Skin of body (tissue), 1 donor: ENCODE measurements at regions not wholly inside any gene's neighbourhood (a gene's known extent, or its start where the extent isn't known, plus 50 kb on each side); places are given as distances from the start of the nearest gene placed in this dataset.

Experiments
- DNase-seq: peaks from one replicate; lab custom pipeline; 2025; lab: John Stamatoyannopoulos, UW

DNA sequence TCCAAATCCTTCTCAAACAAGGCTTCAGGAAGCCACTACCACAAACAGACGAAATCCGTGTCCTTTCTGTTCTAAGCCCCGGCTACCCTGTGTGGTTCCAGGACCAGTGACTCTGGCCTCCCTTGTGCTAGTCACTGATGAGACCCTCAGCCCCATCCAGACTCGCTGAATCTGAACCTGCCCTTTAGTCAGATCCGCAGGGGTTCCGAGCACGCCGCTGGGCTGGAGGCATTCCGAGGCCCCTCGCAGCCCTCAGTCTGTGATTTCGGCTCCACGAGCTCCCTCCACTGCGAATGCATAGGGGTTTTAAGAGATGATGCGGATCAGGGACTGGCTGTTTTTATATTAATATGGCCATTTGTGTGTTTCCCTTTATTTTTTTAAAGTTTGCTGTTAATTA, 292.7 kb downstream of the IRF8 start:
- DNase-seq: no peak

DNA sequence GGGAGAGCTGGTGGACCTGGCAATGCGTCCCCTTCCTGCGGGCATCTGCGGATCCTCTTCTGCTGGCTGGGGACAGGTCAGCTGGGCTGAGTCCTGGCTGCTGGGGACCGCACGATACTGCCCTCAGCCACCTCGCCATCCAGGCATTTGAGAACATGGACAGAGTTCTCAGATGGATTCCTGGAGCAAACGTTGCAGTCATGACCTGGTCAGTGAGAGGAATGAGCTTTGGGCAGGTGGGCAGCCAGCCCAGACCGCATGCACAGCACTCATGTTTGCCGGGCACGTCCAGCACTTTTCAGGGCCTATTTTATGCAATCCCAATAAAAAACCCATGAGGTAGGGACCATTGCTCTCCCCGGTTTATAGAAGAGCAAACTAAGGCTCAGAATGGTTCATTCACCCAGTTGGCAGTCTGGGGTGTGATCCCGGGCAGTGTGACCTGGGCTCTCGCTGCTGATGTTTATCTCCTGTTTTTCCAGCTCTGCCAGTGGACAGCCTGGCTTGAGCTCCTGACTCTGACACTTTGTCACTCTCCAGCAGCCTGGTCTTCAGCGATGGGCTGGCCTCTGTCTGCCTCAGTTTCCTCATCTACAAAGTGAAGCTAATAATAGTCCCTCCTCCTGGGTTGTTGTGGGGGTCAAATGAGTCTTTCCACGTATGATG, 294.7 kb downstream of the IRF8 start:
- no peak for DNase-seq

DNA sequence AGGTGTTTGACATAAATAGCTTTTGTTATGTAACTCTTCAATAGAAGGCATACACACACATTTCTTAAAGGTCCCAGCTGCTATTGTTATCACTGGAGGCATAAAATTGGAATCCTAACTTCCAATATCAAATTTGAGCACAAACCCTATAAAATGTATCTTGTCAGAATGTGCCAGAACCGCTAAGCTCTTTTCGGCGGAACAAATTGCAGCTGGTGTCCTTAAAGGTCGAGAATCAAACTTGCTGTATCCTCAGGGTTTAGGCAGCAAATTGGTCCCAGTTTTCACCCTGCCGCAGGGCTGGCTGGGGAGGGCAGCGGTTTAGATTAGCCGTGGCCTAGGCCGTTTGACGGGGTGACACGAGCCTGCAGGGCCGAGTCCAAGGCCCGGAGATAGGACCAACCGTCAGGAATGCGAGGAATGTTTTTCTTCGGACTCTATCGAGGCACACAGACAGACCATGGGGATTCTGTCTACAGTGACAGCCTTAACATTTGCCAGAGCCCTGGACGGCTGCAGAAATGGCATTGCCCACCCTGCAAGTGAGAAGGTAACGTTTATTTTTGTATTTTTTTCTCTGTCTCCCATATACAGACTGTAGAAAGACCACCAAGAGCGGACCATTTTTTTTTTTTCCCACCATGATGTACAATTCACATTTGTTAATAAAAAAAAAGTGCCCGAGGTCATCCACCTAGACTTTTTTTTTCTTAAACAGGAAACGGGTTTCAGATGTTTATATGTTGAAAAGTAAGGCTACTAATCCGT, 297.1 kb downstream of the IRF8 start:
- no peak for DNase-seq

DNA sequence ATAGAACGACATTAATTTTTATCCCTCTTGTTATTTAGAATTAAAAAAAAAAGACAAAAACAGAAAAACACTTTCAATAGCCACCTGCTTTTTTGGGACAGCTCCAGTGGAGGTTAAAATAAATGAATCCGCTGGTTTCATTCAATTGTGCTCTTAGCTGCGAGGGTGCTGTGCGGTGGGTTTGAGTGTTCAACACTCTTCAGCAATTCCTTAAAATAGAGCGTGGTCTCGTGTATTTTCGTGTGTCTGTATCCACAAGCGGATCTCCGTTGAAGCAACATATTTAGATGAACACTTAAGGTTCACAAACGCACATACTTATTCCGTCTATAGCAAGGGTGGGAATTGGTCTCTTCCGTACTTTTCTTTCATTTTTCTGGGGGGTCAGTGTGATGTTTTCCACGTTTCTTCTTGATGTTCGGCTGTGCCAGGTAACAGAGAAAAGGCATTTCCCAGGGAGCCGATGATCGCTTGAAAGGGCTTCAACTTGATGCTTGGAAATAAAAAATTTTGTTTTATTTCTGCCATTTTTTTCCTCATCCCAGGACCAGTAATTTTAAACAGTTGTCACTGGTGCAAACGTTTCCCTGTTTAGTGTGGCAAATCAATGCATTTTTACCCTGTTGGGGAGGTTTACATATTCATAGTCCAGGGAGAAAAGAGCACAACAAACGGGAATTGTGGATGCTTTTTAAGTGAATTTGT, 297.9 kb downstream of the IRF8 start:
- no peak for DNase-seq

DNA sequence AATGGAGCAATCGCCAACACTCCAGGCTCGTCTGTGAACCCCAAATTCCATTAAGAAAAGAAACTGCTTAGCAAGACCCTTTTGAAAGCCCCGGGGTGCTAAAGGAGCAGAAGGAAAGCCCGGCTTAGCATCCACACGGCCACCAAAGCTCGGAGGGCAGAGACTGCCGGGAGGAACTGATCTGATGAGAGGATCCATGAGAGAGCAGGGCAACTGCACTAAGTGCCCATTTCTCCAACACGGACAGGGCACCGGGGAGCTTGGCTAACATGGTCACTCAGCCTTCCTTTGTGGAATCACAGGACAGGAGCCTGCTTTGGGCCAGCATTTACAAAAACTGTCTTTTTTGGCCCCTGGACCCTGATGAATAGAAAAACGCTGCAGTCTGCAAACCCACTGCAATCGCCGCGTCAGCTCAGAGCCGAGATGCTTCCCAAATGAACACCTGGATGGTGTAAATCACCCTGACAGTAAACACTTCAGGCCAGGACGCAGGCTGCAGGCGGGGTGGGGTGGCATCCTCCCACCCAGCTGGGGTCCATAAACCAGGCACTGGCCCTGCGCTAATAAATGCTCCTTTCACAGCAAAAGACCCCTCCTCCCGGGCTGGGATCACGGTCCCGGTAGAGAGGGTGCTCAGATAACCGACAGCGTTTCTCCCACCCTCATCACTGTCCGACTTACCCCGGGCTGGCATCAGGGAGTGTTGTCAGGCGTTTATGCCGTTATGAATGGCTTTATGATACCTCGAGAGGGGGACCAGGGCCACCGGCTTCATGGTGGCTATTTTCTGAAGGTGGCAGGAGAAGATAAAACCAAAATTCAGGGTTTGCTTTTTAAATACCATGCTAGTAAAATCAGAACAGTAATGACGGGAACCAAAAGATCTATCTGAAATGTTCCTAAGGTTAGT, 299.5 kb downstream of the IRF8 start:
- DNase-seq: no peak

DNA sequence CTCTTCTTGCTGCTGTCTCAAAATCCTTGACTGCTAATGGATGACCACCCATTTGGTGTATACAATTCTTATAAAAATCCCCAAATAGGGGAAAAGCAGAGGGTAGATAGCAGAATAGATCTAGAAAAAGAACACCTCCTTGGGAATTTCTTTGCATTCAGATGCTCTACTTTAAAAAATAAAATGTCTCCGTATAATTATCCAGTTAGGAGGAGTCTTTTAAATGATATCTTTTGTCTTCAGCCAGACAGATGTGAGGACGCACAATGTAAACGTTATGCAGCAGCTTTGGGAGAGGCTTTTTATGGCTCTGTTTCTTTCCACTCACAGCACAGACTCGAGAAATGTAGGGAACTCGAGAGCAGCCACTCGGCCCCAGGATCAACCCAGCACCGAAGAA, 300.2 kb downstream of the IRF8 start:
- DNase-seq: no peak

DNA sequence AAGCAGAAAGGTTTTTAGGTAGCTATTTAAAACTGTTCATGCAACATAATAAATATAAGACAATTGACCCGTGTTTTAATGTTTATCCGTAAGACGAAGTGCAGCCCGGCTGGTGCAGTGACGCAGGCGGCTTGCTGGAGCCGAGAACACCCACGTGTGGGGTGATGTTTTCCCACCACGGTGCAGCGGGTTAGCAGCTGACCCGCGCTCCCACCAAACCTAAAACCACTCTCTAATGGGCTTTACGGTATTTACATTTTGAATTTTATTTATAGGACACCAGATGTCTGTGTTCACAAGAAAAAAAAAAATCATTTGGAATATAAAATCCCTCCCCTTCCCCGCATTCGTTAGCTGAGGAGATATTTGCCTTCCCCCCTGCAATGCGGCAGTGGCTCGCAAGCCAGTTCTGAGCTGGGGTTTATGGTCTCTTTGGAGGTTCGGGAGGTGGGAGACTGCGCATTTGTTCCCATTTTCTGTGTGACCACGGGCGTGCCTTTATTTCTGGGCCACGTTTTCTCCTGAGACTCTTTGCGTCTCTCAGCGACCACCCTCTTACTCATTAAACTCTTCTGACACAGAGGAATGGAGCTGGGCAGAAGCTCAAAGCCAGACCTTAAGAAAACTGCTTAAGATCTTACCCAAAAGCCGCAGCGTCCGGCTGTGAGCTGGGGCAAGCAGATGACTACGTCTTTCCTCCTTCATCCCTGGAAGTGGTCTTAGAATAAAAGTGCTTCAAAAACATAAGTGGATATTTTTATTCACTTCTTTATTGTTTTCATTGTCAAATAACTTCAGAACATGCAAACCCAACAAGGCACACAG, 301.1 kb downstream of the IRF8 start:
- no peak for DNase-seq

DNA sequence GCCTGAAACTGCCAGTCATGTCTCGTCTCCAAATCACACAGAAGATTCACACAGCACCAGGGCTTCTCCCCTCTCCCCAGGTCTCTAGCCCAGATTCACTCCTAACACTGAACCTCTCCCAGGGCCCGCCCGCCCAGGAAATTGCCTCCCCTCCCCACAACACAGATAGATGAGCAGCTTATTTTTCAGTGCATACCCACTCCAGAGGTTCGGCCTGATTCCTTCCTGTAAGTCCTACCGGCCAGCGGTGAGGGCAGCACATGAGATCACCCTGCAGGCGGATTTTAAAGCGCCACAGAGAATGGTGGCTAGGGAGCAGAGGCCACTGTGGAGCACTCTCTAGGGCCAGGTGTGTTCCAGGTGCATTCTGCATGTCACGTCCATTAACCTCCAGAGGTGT, 301.8 kb downstream of the IRF8 start:
- DNase-seq: no peak

DNA sequence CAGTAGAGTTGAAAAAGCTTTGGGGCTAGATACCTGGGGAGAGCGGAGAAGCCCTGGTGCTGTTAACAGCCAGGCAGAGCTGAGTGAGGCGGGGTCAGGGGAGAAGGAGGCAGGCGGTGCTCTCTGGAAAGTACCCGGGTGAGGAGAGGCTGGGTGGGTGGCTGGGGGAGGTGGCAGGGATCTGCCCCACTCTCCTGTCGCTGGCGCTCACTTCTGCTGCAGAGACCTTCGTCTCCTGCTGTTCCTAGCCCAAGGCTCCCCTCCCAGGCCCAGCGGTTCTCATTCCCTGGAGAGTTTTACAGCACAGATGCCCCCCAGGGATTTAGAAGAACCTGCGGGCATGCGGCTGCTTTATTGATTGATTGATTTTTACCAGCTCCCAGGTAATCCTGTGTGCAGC, 302.8 kb downstream of the IRF8 start:
- no peak for DNase-seq

DNA sequence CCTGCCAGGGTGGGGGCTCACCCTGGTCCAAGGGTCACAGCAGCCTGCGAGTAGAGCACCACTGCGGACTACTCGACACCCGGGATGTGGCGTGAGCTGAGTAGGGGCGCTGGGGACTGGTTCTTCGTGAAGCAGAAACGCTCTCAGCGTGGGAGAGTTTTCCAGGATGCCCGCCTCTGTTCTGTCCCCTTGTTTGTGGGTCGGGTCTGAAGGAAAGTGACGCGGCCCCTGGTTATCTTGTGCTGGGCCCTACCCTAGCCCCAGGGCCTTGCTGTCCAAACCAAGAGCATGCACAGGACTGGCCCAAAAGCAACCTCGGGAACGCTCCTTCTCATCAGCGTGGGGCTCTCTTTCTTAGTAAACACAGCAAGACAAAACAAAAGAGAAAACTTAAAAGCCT, 303.3 kb downstream of the IRF8 start:
- DNase-seq: no peak

DNA sequence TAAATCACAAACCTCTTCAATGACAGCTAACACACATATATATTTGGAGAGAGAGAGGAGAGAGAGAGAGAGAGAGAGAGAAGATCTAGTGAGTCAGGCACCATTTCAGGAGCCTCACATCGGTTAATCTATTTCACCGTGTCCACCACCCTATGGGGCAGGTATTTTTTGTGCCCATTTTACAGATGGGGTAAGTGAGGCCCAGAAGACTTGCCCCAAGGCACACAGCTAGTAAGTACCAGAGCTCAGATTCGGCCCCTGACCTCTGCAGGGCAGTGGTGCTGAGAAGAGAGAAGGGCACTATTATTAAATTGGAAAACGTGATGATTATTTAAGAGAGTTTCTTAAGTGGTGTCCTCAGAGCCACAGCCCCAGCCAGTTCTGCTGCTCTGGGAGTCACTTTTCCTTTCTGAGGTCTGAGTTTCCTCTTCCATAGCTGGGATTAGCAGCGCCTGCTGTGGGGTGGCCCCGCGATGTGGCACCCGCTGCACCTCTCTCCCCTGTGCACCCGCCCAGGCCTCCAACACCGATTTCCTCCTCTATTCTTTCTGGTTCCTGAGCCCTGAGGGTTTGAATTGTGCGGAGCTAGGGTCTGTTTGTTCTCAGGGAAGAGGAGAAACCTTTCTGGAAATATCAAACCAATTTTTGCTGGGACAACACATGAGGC, 303.9 kb downstream of the IRF8 start:
- no peak for DNase-seq

DNA sequence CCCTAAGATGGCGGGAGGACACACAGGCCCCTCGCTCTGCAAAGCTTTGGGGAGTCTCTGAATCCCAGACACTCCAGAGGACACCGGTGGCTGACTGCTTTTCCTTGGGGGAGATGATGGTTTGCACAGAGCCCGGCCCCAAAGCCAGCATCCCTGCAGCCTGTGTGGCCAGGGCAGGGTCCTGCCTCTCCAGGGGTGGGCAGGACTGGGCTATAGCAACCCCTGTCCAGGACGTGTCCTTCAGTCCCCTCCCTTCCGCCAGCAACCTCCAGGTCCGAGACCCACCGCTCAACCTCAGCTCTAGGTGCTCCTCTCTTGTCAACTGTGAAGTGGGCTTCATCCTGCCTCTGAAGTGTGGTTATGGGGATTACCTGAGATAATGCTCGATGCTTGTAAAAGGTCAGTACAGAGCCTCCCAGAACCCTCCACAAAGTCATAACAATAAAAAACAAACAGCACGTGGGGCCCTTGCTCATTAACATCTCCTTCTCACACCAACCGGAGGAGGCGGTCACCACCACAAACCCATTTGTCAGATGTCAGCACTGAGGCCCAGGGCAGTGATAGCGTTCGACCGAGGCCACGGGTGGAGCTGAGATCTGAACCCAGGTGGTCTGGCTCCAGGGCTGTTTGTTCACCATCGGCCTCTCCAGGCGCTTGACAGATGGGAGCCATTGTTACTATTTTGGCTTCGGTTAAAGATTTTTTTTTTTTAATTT, 304.8 kb downstream of the IRF8 start:
- no peak for DNase-seq

DNA sequence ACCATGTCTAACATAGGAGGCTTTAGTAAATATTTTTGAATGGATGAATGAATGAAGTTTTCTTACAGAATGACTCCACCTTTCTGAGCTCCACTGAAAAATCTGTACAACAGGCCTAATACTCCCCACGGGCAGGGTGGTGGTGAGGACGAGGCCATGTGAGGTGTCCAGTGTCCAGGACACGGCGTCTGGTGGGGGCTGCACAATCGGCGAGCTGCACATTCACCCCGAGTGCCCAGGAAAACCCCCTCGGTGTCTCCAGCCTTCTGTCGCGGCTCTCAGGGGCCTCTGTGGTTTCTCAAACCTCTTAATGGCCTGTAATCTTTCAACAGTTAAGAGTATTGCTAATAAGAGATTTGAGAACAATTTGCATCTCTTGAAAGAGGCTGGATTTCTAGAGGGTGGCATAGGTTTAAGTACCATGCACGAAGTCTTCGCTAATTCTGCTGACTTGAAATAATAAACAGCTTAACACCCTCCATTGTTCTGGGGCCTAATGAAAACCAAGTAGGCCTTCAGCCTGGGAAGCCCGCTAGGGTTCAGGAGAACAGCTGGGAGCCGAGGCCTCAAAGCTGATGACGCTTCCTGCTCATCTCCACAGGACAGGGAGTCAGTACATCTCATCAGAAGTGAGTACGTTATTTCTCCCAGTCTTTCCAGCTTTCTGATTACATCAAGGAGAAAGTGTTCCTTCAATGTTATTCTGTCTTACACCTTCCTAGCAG, 304.6 kb upstream of the FOXF1 start:
- no peak for DNase-seq

DNA sequence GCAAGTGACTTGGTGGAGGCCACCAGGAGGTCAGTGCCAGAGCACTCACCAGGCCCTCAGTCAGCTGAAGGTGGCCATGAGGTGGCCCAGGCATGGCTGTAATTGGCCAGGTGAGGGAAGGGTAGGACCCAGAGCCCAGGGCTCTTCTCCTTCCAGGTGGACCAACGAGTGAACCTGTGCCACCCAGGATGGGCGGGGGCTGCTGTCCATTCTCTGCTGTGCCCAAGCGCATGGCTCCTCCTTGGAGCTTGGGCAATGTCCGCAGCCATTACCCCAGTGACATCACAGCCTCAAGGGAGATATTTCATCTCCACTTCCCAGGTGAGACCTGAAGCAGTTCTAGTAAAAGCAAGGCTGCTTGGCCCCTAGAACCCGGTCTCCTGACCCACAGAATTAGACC, 303.0 kb upstream of the FOXF1 start:
- no peak for DNase-seq

DNA sequence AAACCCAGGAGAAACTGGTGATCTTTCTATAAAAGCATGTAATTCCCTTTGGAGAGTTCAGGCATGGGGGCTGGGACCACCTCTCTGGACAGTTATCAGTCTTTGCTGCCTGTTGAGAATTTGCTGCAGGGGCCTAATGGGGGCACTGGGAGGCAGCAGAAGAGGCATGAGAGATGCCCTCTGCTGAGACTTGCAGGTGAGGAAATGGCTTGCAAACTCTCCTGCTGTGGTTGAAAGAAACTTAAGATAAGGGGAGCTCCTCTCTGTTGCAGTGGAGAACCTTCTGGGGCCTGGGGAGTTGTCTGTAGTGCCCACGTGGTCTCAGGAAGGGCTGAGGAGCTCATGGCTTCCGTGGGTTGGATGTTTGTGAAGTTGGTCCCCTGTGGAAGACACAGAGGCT, 301.1 kb upstream of the FOXF1 start:
- no peak for DNase-seq

DNA sequence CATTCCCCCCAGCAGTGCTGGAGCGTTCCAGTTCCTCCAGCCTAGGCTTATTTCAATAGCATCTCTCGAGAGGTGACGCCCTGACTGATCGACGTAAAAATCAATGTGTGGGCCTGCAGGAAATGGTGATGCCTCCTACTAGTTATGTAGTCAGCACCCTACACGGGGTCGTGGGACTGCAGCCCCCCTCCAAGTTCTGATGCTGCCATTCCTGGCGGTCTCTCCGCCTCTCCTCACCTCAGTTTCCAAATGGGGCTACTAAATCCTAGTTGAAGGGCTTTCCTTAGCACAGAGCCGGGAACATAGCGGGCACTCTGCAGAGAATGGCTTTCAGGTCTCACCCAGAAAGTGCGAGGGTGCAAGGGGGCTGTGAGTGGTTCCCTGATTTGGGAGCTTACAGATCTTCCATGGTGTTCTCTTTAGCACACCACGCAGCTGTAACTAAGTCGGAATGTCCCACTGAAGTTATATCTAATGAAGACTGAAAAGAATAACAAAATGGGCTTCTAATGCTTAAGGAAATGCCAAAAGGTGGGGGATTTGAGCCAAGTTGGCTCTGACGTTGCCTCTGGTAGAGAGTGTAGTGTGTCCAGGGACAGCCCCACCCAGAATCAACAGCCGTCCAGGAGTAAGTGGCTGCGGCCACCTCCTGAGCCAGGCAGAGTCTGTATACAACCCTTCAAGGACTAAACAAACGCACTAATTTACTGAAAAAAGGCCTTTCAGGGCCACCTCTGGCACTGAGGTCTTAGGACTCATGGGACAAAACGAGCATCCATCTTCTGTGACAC, 299.7 kb upstream of the FOXF1 start:
- no peak for DNase-seq

DNA sequence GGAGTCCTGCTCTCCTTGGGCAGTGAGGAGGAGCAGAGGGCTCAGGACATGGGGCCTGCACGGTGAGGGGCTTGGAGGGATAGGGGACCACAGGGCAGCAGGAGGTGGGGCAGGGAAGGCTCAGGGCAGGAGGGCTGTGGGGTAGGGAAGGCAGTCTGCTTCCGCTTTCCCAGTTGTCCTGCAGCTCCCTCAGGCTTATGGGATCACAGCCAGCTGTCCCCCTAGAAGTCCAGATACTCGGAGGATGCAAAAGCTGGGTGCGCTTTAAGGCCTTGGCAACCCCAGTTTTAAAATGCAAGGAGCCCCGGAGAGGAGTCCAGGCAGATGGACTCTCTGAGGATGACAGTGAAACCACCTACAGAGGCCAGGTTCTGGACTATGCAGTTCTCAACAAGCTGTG, 299.1 kb upstream of the FOXF1 start:
- DNase-seq: no peak

DNA sequence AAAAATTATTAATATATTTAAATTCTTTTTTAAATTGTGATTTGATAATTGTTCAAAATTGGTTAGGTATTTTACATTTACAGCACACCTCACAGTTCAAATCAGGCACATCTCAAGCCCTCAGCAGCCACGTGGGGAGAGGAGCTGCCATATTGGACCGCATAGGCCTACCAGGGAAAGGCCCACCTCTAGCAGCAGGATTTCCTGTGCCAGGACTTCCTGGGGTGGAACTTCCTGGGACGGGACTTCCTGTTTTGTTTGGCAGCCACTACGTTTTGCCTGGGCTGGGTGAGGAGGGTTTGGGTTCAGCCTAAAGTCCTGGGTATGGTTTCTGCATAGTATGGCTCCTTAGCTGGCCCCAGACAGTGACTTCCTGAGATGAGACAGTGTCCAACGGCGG, 298.5 kb upstream of the FOXF1 start:
- DNase-seq: no peak
